Activated gamma-delta T cell treated with anti-CD3 and anti-CD28 coated beads, Interleukin-2, amount 50 U/mL, for 16 hours (primary cell): ENCODE measurements at regions not wholly inside any gene's neighbourhood (a gene's known extent, or its start where the extent isn't known, plus 50 kb on each side); places are given as distances from the start of the nearest gene placed in this dataset.

ENCODE experiments used
- DNase-seq: peaks from one replicate; pipeline ENCODE4 v3.0.0-alpha.2; 2020; ENCODE audit warnings: low read depth

DNA sequence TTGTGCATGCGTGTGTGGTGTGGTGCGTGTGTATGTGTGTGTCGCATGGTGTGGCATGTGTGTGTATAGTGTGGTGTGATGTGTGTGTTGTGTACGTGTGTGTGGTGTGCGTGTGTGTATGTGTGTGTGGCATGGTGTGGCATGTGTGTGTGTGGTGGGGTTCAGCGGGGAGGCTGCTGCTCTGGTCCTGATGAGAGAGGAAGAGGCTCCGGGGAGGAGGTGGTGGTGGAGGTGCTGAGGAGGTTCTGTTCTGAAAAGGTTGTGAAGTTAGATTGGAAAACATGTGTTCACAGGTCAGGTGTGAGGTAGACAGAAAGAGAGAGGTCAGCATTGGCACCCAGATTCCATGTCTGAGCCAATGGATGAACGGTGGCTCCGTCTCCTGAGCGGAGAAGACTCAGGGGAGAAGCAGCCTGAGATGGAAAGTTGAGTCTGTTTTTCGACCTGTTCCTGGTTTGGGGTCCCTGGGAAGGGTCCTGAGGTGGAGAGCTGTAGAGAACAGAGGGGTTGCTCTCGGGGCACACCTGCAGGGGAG, 67.2 kb upstream of the HDAC4 start:
- no peak for DNase-seq

DNA sequence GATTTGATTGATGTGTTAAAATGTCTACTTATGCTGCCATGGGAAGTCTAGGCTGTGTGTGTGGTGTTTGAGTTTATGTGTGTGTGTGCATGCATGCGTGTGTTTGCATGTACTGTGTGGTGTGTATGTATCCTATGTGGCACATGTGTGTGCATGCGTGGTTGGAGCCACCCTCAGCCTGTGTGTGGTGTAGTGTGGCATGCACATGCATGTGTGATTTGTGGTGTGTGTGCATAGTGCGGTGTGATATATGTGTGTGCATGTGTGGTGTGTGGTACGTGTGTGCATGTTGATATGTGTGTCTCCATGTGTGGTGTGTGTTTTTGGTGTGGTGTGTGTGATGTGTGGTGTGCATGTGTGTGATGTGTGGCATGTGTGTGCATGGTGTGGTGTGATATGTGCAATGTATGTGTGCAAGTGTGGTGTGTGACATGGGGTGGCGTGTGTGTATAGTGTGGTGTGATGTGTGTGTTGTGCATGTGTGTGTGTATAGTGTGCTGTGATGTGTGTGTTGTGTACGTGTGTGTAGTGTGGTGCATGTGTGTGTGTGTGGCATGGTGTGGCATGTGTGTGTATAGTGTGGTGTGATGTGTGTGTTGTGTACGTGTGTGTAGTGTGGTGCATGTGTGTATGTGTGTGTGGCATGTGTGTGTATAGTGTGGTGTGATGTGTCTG, 66.6 kb upstream of the HDAC4 start:
- DNase-seq: no peak

DNA sequence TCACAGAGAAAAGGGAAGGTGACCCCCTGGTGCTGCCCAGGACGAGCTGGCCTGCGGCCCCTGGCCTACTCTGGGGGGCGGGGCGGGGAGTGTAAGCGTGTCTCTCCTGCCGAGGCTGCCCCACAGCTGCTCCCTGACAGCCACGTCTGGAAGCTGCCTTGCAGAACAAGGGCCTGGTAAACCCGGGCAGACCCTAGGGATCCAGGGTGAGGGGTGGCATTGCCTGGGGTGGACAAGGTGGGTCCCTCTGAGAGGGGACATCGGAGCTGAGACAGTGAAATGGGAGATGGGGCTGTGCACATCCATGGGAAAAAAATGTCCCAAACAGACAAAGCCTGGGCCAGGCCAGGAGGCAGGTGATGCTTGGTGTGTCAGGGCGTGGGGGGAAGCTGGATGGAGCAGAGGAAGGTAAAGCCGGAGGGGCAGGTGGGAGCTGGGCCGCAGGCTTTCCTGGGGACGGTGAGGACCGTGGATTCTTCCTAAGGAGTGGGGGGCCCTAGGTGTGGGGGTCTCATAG, 66.0 kb upstream of the HDAC4 start:
- no peak for DNase-seq

DNA sequence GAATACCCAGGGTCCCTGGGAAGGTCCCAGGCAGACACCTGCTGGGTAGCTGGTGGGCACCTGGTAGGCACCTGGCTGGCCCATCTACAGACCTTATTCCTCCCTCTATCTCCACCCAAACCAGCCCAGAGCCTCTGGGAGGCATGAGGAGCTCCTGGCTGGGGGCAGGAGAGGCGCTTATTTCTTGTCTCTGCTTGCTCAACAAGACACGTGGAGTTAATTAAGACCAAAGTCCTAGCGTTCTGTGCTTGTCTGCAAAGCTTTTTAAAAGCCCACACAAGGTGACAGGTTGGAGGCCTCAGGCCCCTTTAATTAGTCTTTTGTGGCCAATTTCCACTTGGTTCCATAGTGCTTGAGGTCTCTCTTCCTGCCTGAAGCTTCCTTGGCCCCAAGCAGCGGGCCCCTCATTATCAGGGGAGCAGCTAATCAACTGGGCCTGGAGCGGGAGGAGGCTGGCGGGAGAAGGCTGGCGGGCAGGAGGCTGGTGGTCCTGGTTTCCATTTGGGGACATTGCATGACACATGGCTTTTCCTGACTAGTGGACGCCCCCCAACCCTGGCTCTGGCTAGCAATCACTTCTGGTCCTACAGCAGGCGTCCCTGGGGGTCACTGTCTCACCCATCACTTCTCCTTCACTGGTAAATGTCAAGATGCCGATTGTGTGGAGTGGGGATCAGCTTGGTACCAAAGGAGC, 65.4 kb upstream of the HDAC4 start:
- no peak for DNase-seq

DNA sequence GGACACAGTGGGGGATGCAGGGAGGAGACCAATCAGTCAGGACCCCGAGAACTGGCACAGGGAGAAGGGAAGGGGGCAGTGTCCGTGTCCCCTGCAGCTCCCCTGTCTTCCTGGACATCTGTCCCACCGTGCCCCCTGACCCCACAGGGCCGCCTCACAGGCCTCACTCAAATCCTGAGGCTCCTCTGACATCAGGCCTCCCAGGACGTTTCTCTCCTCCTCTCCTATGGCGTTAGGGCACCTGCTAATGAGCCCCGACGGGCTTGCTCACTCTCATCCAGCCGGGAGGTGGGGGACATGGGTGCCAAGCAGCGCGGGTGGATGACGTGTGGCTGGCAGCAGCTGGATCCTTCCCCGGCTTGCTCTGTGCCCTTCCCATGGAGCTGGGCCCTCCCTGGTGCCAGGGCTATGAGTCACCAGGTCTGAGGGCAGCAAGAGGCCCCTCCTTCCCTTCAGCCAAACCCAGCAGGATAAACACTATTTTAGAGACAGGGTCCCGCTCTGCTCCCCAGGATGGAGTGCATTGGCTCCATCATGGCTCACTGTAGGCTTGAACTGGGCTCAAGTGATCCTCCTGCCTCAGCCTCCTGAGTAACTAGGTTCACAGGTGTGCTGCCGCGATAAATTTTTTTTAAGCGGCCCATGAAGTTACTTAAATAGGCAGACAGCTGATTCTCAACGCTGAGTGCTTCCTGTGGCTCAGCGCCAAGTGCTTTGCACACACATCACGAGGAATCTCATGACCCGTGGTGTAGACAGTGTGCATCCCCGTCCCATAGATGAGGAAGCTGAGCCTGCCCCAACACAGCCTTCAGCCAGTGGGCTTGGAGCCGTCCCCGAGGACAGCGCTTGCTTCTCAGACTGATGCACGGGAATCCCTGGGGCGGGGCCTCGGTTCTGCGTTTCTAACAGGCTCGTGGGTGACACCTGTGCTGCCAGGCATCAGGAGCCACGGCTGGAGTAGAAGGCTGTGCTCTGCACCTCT, 64.5 kb upstream of the HDAC4 start:
- DNase-seq: no peak

DNA sequence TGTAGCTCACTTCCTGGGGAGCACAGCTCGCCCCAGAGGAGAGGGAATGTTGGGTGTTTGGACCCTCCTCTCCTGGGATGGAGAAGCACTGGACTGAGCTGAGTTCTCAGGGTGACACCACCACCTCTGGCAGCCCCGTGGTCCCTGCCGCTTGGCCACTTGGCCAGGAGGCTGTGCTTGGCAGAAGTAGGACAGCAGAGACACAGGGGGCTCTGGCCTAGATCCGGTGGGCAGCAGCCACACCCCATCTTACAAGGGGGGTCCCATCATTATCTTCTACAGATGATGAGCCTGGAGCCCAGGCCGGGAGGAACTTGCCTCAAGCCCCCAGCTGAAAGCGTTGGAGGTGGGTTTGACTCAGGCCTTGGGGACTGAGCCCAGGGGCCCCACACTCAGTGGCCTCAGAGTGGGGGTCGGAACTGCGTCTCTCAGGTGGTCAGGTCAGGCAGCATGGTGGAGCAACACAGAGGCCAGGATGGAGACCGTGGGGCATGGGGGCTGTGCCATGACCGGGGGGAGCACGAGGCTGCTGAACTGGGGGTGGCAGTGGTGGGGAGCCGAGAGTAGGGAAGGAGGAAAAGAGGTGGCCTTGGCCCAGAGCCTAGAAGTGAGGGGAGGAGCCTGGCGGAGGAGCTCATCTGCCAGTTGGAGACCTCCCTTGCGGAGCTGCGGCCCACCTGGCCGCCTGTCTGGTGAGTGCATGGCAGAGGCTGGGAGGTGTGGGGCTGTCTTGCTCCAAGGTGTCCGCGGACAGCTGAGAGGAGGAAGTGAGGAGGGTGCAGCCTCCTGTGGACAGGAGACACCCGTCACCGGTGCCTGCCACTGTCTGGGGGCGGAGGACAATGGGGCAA, 63.6 kb upstream of the HDAC4 start:
- DNase-seq: no peak

DNA sequence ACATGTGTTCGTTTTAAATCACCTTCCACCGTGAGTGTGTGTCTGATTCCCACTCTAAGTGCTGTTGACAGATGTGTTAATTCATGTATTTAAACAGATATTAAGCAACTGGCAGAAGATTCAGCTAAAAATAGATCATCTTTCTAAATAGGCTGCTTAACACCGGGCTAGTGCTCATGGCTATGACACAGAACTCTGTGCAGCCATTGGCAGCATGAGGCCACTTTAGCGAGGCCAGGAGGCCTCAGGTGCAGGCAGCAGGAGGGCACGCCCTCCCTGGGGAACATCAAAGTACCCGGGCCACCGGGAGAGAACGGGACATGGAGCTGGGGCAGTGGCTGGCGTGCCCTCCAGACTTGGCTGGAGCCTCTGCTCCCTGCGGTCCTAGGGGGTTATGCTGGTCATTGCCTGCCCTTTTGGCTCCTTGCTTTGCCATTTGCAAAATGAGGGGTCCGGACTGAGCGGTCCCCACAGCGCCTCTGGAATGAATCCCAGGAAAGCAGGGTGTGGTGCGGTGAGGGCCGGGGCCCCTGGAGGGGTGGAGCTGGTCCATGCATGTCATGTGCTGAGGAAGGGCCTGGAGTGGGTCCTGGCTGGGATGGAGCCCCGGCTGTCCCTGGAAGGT, 62.8 kb upstream of the HDAC4 start:
- DNase-seq: no peak

DNA sequence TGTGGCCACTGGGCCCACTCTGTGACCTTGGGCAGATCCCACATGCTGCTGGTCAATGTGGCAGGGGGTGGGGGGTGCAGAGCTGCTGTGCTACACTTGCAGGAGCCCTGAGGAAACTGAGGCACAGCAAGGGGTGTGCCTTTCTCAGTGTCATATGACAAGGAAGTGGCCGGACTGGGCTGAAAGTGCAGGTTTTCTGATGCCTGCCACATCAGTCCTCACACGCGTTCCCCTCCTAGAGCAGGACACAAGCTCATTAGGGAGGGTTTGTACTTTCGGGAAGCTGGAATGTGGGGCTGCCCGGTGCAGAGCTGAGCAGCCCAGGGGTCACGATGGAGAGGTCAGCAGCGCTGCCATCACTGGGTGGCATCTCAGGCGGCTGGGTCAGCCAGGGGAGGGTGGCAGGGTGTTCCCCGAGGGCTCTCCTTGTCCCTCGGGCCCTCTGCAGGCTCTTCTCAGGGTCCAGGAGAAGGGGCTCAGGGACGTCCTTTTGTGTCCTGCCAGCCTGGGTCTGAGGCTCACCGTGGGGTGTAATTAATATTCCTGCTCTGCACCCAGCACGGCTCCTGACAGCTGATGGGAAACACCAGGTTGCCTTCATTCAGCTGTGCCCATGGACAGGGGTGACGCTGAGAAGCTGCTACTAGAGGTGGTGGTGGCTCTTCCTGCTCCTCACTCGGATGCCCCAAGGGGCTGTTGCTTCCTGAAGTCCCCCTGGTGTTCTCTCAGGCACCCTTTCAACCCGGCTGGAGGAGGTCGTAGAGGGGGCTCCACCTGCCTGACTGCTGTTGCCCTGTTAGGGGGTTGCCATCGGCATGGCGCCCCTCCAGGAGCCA, 62.1 kb upstream of the HDAC4 start:
- no peak for DNase-seq

DNA sequence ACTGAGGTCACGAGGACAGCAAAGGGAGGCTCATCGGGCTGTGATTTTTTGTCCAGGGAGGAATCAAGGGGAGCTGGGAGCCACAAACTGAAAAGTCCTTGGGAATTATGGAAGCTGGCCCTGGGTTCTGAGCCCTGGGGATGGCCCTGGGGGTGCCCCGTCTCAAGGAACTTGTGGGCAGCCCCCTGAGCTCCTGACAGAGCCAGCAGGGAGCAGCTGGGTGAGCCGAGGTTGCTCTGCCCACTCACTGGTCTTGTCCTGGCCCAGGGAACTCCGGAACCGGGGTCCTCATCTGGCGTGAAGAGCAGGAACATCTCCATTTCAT, 61.3 kb upstream of the HDAC4 start:
- no peak for DNase-seq

DNA sequence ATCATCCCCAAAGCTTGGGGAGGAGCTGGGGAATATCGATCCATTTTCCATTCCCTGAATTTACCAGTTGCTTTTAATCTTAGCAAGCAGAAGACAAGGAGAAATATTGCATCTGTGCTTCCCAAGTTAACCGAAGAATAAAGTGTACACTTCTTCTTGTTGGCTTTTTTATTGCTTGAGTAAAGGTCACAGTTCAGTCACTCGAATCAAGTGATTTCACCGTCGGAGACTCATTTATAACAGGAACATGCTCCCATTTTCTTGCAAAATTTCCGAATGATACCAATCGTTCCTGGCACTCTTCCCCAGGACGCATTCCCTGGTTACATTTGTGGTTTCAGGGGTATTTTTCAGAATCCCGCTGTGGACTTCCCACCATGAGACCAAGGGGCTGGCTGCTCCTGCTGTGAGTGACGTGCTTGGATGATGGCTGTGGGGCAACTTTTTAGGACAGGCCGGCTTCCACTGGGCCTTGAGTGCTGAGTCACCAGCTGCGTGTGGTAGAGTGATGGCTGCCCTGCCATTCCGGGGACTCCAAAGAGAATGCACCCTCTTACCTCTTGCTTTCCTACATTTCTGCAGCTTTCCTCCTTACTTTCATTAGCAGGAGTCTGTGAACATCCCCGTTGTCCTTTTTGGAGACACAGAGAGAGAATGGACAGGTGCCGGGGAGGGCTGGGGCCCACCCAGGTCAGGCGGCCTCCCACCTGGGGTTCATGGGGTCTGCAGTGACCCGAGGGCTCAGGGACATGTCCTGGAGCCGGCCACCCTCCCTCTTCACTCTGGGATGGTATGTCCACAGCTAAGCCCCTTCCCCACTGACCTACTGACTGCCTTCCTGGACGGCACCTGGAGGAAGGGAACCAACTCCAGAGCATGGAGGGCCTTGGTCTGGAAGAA, 60.7 kb upstream of the HDAC4 start:
- DNase-seq: no peak

DNA sequence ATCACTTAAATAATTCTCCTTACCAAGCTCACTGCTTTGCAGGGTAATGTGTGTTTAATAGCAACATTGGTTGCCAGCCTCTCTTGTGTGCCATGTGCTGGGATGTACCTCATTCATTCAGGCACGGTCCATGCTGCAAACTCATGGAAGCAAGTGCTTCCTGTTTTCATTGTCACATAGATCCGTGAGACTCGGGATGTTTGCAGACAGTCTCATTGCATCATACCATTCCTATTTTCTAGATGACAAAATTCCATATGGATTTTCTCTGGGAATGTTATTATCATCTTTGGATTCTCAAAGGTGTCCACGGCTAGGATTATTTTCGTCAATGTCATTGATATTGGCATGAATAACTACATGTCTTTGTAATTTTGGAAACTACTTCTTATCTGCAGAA, 60.0 kb upstream of the HDAC4 start:
- no peak for DNase-seq

DNA sequence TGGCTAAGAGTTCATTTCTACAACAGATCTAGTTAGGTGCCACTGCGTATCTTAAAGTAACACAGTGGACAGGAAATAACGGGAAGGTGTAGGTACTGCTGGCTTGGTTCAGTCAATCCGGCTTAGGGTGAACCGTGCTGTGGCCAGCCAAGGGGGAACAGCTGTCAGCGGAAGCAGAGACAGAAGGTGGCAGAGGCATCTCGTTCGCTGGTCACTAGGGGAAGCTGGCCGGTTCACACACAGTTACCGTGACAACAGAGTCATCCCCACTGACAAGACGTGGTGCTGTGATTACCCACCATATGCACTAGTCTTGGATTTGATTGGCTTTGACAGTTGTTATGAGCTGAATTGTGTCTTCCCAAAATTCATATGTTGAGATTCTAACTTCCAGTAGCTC, 58.8 kb upstream of the HDAC4 start:
- DNase-seq: no peak

DNA sequence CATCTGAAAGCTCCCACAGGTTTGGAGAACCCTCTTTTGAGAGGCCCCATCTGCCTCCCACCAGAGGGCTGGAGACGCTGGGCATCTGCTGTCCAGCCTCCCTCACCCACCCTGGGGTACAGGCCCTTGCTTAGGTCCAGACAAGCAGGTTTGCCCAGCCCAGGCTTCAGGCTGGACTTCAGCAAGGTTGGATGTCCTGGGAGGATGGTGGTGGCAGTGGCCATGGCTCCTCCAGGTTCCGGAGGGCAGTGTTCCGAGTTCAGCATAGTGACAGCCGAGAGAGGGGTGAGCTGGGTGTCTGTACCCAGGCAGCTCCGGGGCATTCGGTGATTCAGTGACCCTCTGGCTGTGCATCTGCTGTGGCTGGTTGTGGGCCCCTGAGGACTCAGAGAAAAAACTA, 58.2 kb upstream of the HDAC4 start:
- no peak for DNase-seq

DNA sequence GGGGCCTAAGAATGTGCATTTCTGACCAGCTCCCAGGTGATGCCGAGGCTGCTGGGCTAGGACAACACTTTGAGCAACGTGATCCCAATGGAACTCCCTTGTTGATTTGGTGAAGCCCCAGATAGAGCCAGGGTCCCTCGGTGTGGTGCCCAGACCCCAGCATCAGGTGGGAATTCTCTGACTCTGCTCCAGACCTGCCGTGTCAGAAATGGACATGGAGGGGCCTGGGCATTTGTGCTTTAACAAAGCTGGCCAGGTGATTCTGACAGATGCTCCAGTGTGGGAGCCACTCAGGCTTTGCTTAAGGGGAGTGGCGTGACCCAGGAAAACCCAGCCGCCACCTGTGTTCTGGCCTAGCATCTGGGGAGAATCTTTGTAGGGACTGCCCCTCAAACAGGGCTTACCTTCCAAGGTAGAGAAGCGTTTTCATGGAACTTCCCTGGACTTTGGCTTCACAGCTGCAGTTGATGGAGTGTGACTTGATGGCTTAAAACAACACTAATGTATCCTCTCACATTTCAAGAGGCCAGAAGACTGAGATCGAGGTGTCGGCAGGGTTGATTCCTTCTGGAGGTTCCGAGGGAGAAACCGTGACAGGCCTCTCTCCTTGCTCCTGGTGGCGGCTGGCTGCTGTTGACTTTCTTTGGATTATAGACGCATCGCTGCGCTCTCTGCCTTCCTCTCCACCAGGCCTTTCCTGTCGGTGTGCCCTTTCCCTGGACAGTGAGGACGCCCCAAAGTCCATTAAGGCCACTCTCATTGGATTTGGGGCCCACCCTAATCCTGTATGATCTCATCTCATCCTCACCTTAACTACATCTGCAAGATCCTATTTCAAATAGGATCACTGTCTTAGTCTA, 57.0 kb upstream of the HDAC4 start:
- DNase-seq: no peak

DNA sequence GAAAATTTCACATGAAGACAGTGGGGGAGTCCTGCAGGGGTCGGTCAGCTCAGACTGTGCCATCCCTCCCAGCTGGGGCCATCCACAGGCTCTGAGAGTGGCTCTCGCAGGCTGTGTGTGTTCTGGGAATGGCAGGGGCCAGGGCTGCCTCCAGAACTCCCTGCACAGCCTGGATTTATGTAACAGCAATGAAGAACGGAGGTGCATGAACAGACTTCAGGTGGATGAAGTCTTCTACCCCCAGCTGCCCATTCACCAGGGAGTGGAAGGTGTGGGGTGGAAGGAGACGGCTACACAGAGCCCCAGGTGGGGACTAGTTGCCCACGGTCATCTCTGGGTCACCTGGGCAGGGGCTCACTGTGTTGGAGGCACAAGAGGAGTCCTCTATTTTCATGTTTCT, 56.1 kb upstream of the HDAC4 start:
- no peak for DNase-seq

DNA sequence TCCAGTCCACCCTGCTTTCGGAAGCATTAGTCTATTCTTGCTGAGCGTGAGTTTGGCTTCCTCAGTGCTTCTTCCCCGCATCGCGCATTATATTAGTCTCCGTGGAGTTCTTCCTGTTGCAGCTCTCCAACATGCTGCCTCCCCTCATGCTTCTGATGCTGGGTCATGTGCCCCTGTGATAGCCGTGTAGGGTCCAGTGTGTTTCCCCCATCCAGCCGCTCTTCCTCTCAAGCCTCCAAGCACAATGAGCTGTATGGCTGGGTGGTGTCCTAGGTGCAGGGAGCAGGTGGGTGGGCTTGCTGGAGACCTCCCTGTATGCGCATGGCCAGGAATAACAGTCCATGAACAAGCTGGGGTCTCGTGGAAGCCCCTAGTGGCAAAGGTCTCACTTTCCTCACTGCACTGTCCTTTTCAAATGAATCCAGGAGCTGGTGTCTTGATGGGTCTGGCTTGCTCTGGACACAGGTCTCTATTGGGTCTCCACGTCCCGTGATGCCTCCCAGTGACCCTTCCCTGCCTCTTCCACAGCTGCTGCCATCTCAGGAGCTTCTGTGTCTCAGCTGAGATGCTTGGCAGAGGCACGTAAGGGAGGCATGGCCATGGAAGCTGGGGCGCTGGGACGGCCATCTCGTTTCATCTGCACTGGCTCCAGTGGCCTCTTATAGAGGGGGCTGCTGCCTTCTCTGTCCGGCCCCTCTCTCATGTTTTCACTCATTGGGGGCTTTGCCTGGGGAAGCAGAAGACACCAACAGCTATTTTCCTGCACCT, 54.8 kb upstream of the HDAC4 start:
- DNase-seq: no peak

DNA sequence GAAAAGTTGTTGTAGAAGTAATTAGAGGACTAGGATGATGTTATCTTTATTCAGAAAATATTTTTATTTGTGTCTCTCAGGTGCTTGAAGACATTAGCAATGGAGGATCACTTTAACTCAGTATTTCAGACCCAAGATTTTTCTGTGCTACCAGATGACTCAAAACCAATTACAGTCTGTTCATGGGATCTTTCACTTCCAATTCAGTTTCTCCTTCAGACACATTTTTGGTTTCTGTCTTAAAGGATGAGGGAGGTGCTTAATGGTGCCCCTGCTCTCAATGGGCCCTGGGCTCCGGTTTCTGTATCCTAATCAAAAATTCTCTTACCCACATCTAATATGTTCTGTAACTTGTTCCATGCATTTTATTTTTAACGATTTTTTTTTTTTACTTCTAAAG, 53.7 kb upstream of the HDAC4 start:
- DNase-seq: no peak
